ENCODE measurements at regions not wholly inside any gene's neighbourhood (a gene's known extent, or its start where the extent isn't known, plus 50 kb on each side); places are given as distances from the start of the nearest gene placed in this dataset.
"Not testable (repeated sequence)": the region's sequence is repeated elsewhere in the genome, so short reads cannot be mapped to it uniquely, and the experiment has no call there.

DNA sequence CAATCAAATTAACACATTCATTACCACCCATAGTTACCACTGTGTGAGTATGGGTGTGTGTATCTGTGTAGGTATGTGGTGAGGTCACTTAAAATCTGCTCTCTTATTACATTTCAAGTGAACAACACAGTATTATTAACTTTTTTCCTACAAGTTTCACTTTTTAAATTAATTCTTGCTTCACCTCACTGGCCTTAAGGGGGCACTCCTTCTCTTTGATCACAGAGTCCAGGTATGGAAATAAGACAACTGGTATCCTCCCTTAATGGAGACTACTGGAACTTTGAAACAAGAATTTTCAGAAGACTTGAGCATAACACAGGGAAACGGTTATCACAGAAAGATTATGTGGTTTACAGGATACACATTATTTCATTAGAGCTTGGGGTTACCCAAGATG is 255.8 kb downstream of the ASXL3 start:
- no peaks in the 10 kb centered on the region for H3K27me3 ChIP-seq (ENCODE audit: control insufficient read depth in 5 of 5, insufficient read depth in 4 of 5, low read length in 5 of 5)
- no peak overlapping the region for H3K27ac ChIP-seq (ENCODE audit: low read depth, low read length)
- H3K4me1 ChIP-seq (ENCODE audit: control insufficient read depth in 5 of 5, insufficient read depth in 5 of 5, low read length in 5 of 5), result no peaks in the 10 kb centered on the region
- H3K4me3 ChIP-seq (ENCODE audit: low read depth in 1 of 5, low read length in 5 of 5), result no peak overlapping the region
- H3K36me3 ChIP-seq (ENCODE audit: control insufficient read depth in 5 of 5, insufficient read depth in 5 of 5, low read length in 5 of 5), result no peaks in the 10 kb centered on the region
- peaks cover 0 to 8% (median 3%) of the 10 kb centered on the region in 5 donors for H3K9me3 ChIP-seq (ENCODE audit: control insufficient read depth in 5 of 5, low read length in 5 of 5)
- H3K9ac ChIP-seq (ENCODE audit: low read length in 5 of 5), result no peak overlapping the region

DNA sequence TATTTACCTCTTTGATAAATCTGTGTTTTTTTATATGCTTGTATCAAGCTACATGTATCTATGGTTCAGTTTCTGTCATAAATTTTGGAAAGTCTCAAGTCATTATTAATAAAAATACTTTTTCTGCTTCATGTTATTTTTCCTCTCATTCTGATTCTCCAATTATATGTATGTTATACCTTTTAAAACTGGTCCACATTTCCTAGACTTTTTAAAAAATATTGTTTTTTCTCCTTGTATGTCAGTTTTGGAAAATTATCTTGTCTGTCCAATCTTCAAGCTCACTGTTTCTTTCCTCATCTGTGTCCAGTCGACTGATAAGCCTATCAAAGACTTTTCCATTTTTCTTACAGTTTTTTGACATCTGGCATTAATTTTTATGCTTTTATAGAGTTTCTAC is 253.4 kb downstream of the ASXL3 start:
- no peak overlapping the region for H3K9ac ChIP-seq (ENCODE audit: low read length in 5 of 5)
- peaks cover 0 to 8% (median 3%) of the 10 kb centered on the region in 5 donors for H3K9me3 ChIP-seq (ENCODE audit: control insufficient read depth in 5 of 5, low read length in 5 of 5)
- no peaks in the 10 kb centered on the region for H3K36me3 ChIP-seq (ENCODE audit: control insufficient read depth in 5 of 5, insufficient read depth in 5 of 5, low read length in 5 of 5)
- no peaks in the 10 kb centered on the region for H3K4me1 ChIP-seq (ENCODE audit: control insufficient read depth in 5 of 5, insufficient read depth in 5 of 5, low read length in 5 of 5)
- no peak overlapping the region for H3K4me3 ChIP-seq (ENCODE audit: low read depth in 1 of 5, low read length in 5 of 5)
- no peaks in the 10 kb centered on the region for H3K27me3 ChIP-seq (ENCODE audit: control insufficient read depth in 5 of 5, insufficient read depth in 4 of 5, low read length in 5 of 5)
- no peak overlapping the region for H3K27ac ChIP-seq (ENCODE audit: low read depth, low read length)

DNA sequence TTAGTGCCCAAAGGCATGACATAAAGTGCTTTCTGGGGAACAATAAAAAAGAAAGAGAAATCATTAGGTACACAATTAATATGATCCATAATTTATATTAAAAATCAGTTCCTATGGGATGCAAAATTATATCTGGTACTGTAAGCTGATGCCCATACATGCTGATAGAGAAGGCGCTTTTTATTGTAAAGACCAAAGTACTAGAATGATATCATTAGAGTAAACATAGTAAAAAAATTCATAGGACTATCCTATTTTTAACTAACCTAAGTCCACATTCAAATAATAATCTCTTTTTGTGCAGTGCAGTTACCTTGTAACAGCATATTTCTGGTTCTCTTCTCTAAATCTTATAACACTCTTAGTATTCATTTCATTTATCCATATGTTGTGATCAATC is 252.2 kb downstream of the ASXL3 start:
- no peaks in the 10 kb centered on the region for H3K4me1 ChIP-seq (ENCODE audit: control insufficient read depth in 5 of 5, insufficient read depth in 5 of 5, low read length in 5 of 5)
- H3K27ac ChIP-seq (ENCODE audit: low read depth, low read length), result no peak overlapping the region
- H3K36me3 ChIP-seq (ENCODE audit: control insufficient read depth in 5 of 5, insufficient read depth in 5 of 5, low read length in 5 of 5), result no peaks in the 10 kb centered on the region
- no peaks in the 10 kb centered on the region for H3K27me3 ChIP-seq (ENCODE audit: control insufficient read depth in 5 of 5, insufficient read depth in 4 of 5, low read length in 5 of 5)
- H3K9ac ChIP-seq (ENCODE audit: low read length in 5 of 5), result no peak overlapping the region
- H3K4me3 ChIP-seq (ENCODE audit: low read depth in 1 of 5, low read length in 5 of 5), result no peak overlapping the region
- peaks cover 0 to 8% (median 3%) of the 10 kb centered on the region in 5 donors for H3K9me3 ChIP-seq (ENCODE audit: control insufficient read depth in 5 of 5, low read length in 5 of 5)

DNA sequence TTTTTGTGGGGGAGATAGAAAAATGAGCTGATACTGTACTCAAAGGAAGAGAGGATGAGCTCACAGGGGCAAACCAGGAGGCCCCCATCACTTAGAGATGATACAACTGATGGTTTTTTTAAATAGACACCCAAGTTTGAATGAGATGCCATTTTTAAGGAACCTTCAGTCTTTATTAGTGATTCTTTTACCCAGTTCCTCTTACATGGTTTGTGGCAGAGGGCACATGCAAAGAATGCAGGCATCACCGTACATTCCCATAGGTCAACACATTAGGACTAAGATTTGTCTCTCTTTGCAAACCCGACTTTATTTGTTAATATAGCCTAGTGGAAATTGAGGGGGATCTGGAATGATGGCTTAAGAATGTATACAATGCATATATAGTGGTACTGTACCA is 250.9 kb downstream of the ASXL3 start:
- H3K9me3 ChIP-seq (ENCODE audit: control insufficient read depth in 5 of 5, low read length in 5 of 5), result peaks cover 0 to 8% (median 3%) of the 10 kb centered on the region in 5 donors
- H3K36me3 ChIP-seq (ENCODE audit: control insufficient read depth in 5 of 5, insufficient read depth in 5 of 5, low read length in 5 of 5), result no peaks in the 10 kb centered on the region
- no peaks in the 10 kb centered on the region for H3K4me1 ChIP-seq (ENCODE audit: control insufficient read depth in 5 of 5, insufficient read depth in 5 of 5, low read length in 5 of 5)
- H3K27ac ChIP-seq (ENCODE audit: low read depth, low read length), result no peak overlapping the region
- no peak overlapping the region for H3K4me3 ChIP-seq (ENCODE audit: low read depth in 1 of 5, low read length in 5 of 5)
- no peak overlapping the region for H3K9ac ChIP-seq (ENCODE audit: low read length in 5 of 5)
- no peaks in the 10 kb centered on the region for H3K27me3 ChIP-seq (ENCODE audit: control insufficient read depth in 5 of 5, insufficient read depth in 4 of 5, low read length in 5 of 5)

DNA sequence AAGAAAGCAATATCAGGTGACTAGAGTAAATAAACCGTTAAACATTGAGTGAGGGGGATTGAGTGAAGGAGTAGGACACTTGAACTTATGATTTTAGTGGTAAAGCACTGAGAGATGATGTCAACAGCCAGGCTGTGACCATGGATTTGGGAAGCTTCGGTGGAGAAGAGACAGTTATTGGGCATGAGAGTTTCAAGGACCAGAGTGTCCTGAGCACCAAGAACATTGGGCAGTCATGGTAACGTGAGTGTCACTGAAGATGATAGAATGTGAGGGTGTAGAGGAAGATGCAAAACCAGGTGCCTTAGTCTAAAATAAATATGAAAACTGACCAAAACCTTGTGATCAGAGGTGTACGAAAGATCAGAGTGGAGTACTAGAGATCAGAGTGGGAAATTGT is 248.1 kb downstream of the ASXL3 start:
- Histone ChIP-seq H3K27ac (ENCODE audit: low read depth, low read length) (no peak overlapping the region), H3K4me1 (ENCODE audit: control insufficient read depth in 5 of 5, insufficient read depth in 5 of 5, low read length in 5 of 5) (no peaks in the 10 kb centered on the region), H3K27me3 (ENCODE audit: control insufficient read depth in 5 of 5, insufficient read depth in 4 of 5, low read length in 5 of 5) (no peaks in the 10 kb centered on the region), H3K9ac (ENCODE audit: low read length in 5 of 5) (no peak overlapping the region), H3K9me3 (ENCODE audit: control insufficient read depth in 5 of 5, low read length in 5 of 5) (peaks cover 0 to under 1% (median 0%) of the 10 kb centered on the region in 5 donors), H3K4me3 (ENCODE audit: low read depth in 1 of 5, low read length in 5 of 5) (no peak overlapping the region), H3K36me3 (ENCODE audit: control insufficient read depth in 5 of 5, insufficient read depth in 5 of 5, low read length in 5 of 5) (no peaks in the 10 kb centered on the region)

DNA sequence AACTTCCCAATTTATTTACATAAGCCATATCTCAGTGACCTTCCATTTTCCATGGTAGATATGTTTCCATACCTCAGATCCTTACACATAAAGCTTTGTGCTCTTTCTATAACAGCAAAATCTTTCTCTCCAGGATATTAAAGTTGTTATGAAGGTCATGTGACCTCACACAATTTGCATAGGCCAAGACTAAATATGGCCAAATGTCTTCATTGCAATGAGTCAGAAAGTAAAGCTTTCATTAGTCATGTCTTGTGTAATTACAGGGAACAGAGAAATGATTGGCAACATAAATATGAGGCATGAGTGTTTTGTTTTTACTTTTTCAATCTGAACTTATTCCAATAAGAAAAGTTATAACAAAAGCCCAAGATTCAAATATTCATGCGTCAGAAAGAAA is 243.5 kb downstream of the ASXL3 start:
- Histone ChIP-seq H3K27ac (ENCODE audit: low read depth, low read length) (no peak overlapping the region), H3K4me1 (ENCODE audit: control insufficient read depth in 5 of 5, insufficient read depth in 5 of 5, low read length in 5 of 5) (no peaks in the 10 kb centered on the region), H3K36me3 (ENCODE audit: control insufficient read depth in 5 of 5, insufficient read depth in 5 of 5, low read length in 5 of 5) (no peaks in the 10 kb centered on the region), H3K9me3 (ENCODE audit: control insufficient read depth in 5 of 5, low read length in 5 of 5) (peaks cover 0 to 6% (median 4%) of the 10 kb centered on the region in 5 donors), H3K9ac (ENCODE audit: low read length in 5 of 5) (no peak overlapping the region), H3K4me3 (ENCODE audit: low read depth in 1 of 5, low read length in 5 of 5) (no peak overlapping the region), H3K27me3 (ENCODE audit: control insufficient read depth in 5 of 5, insufficient read depth in 4 of 5, low read length in 5 of 5) (peaks cover 0 to 5% (median 0%) of the 10 kb centered on the region in 5 donors)

DNA sequence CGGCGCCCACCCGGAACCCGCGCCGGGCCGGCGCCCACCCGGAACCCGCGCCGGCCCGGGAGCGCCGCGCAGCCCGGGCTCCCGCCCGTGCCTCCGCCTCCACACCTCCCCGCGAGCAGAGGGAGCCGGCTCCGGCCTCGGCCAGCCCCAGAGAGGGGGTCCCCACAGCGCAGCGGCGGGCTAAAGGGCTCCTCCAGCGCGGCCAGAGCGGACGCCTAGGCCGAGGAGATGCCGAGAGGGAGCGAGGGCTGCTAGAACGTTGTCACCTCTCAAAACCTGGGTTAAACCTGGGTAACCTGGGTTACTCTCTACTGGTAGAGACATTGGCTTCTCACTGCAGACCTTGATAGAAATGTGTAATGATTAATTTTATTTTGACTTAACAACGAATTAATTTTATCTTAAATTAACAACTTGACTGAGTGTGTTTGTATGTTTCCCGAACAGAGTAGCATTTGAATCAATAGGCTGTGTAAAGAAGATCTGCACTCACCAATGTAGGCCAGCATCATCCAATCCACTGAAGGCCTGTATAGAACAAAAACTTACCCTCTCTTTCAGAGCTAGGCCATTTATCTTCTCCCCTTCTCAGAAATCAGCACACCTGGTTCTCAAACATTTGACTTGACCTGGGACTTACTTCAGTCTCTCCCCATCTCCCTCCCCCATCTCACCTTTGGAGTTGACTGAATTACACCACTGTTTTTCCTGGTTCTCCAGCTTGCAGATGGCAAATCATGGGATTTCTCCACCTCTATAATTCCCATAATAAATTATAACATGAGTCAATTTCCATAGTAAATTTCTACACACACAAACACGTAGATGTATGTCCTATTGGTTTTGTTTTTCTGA is 242.7 kb downstream of the ASXL3 start:
- Histone ChIP-seq H3K9me3 (ENCODE audit: control insufficient read depth in 5 of 5, low read length in 5 of 5) (peaks cover 0 to 6% (median 4%) of the 10 kb centered on the region in 5 donors), H3K9ac (ENCODE audit: low read length in 5 of 5) (no peak overlapping the region), H3K4me1 (ENCODE audit: control insufficient read depth in 5 of 5, insufficient read depth in 5 of 5, low read length in 5 of 5) (no peaks in the 10 kb centered on the region), H3K36me3 (ENCODE audit: control insufficient read depth in 5 of 5, insufficient read depth in 5 of 5, low read length in 5 of 5) (no peaks in the 10 kb centered on the region), H3K27ac (ENCODE audit: low read depth, low read length) (no peak overlapping the region), H3K4me3 (ENCODE audit: low read depth in 1 of 5, low read length in 5 of 5) (peak overlapping the region in 1 of 5 donors; percentile 7), H3K27me3 (ENCODE audit: control insufficient read depth in 5 of 5, insufficient read depth in 4 of 5, low read length in 5 of 5) (peaks cover 0 to 5% (median 0%) of the 10 kb centered on the region in 5 donors)

DNA sequence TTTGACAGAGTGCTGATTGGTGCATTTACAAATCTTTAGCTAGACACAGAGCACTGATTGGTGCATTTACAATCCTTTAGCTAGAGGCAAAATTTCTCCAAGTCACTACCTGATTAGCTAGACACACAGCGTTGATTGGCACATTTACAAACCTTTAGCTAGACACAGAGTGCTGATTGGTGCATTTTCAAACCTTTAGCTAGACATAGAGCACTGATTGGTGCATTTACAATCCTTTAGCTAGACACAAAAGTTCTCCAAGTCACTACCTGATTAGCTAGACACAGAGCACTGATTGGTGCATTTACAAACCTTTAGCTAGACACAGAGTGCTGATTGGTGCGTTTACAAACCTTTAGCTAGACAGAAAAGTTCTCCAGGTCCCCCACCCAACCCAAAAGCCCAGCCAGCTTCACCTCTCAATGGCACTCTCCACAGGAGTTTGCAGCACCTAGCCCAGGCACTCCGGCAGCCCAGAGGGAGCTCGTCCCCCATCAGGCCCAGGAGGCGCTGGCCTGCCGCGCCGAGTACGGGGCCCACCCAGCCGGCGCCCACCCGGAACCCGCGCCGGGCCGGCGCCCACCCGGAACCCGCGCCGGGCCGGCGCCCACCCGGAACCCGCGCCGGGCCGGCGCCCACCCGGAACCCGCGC is 241.8 kb downstream of the ASXL3 start:
- H3K27ac ChIP-seq (ENCODE audit: low read depth, low read length); H3K4me3 ChIP-seq (ENCODE audit: low read depth in 1 of 5, low read length in 5 of 5); H3K9me3 ChIP-seq (ENCODE audit: control insufficient read depth in 5 of 5, low read length in 5 of 5); H3K4me1 ChIP-seq (ENCODE audit: control insufficient read depth in 5 of 5, insufficient read depth in 5 of 5, low read length in 5 of 5); H3K27me3 ChIP-seq (ENCODE audit: control insufficient read depth in 5 of 5, insufficient read depth in 4 of 5, low read length in 5 of 5); H3K36me3 ChIP-seq (ENCODE audit: control insufficient read depth in 5 of 5, insufficient read depth in 5 of 5, low read length in 5 of 5); H3K9ac ChIP-seq (ENCODE audit: low read length in 5 of 5): not testable (repeated sequence)

DNA sequence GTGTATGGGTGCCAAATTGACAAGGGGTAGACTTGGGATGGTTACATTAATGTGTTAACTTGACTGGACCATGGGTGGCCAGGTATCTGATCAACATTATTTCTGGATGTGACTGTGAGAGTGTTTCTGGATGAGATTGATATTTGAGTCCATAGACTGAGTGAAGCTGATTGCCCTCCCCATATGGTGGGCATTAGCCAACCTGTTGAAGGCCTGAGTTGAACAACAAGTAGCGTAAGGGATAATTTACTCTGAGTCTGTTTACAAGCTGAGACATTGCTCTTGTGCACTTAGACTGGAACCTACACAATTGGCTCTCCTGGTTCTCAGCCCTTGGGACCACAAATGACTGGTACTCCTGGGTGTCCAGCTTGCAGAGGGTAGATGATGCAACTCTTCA is 240.1 kb downstream of the ASXL3 start:
- H3K36me3 ChIP-seq (ENCODE audit: control insufficient read depth in 5 of 5, insufficient read depth in 5 of 5, low read length in 5 of 5), result no peaks in the 10 kb centered on the region
- H3K27ac ChIP-seq (ENCODE audit: low read depth, low read length), result no peak overlapping the region
- H3K4me1 ChIP-seq (ENCODE audit: control insufficient read depth in 5 of 5, insufficient read depth in 5 of 5, low read length in 5 of 5), result no peaks in the 10 kb centered on the region
- no peak overlapping the region for H3K4me3 ChIP-seq (ENCODE audit: low read depth in 1 of 5, low read length in 5 of 5)
- peaks cover 0 to 5% (median 0%) of the 10 kb centered on the region in 5 donors for H3K27me3 ChIP-seq (ENCODE audit: control insufficient read depth in 5 of 5, insufficient read depth in 4 of 5, low read length in 5 of 5)
- H3K9me3 ChIP-seq (ENCODE audit: control insufficient read depth in 5 of 5, low read length in 5 of 5), result peaks cover 0 to 6% (median 4%) of the 10 kb centered on the region in 5 donors
- no peak overlapping the region for H3K9ac ChIP-seq (ENCODE audit: low read length in 5 of 5)

DNA sequence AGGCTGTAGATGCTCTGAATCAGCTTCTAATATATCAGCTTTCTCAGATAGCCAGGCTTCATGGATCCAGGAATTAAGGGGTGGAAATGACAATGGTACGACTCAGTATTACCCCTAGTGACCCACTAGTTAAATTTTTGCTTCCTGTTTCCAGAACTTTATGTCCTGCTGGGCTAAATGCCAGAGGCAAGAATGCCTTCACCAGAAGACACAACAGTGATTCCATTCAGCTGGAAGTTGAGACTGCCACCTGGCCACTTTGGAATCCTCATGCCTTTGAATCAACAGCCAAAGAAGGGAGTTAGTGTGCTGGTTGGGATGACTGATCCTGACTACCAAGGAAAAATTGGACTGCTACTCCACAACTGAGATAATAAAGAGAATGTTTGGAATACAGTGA is 239.1 kb downstream of the ASXL3 start:
- H3K9ac ChIP-seq (ENCODE audit: low read length in 5 of 5), result no peak overlapping the region
- no peak overlapping the region for H3K4me3 ChIP-seq (ENCODE audit: low read depth in 1 of 5, low read length in 5 of 5)

More for the DNA sequence above, 239.1 kb downstream of the ASXL3 start:
- Histone ChIP-seq H3K9me3 (ENCODE audit: control insufficient read depth in 5 of 5, low read length in 5 of 5) (peaks cover 0 to 6% (median 4%) of the 10 kb centered on the region in 5 donors), H3K27me3 (ENCODE audit: control insufficient read depth in 5 of 5, insufficient read depth in 4 of 5, low read length in 5 of 5) (peaks cover 0 to 5% (median 0%) of the 10 kb centered on the region in 5 donors), H3K27ac (ENCODE audit: low read depth, low read length) (no peak overlapping the region), H3K4me1 (ENCODE audit: control insufficient read depth in 5 of 5, insufficient read depth in 5 of 5, low read length in 5 of 5) (no peaks in the 10 kb centered on the region), H3K36me3 (ENCODE audit: control insufficient read depth in 5 of 5, insufficient read depth in 5 of 5, low read length in 5 of 5) (no peaks in the 10 kb centered on the region)
